GM13977 (cell line): ENCODE measurements at regions not wholly inside any gene's neighbourhood (a gene's known extent, or its start where the extent isn't known, plus 50 kb on each side); places are given as distances from the start of the nearest gene placed in this dataset.
"Not testable (repeated sequence)": the region's sequence is repeated elsewhere in the genome, so short reads cannot be mapped to it uniquely, and the experiment has no call there.

Source experiments
- DNase-seq: peaks from one replicate; pipeline ENCODE4 v3.0.0; 2012; ENCODE audit warnings: low spot score
- in situ Hi-C: fragments of 300-500 bp; cut with MboI; formaldehyde crosslinking; loops from one replicate; pipeline ENCODE4 v1.12.0; 2022; ENCODE audit warnings: low sequenced_read_pairs, low pct_unique_long_range_greater_than_20kb, mixed read lengths, inconsistent platforms; ENCODE audit not compliant: unreplicated experiment
- TF ChIP-seq, protein P1 (sequence below): IDR thresholded peaks from 2 replicates; pipeline ENCODE4 v1.5.1; 2012; ENCODE audit warnings: mild to moderate bottlenecking, control low read depth; ENCODE audit not compliant: insufficient read depth; ENCODE audit errors: extremely low read depth, missing control alignments

DNA sequence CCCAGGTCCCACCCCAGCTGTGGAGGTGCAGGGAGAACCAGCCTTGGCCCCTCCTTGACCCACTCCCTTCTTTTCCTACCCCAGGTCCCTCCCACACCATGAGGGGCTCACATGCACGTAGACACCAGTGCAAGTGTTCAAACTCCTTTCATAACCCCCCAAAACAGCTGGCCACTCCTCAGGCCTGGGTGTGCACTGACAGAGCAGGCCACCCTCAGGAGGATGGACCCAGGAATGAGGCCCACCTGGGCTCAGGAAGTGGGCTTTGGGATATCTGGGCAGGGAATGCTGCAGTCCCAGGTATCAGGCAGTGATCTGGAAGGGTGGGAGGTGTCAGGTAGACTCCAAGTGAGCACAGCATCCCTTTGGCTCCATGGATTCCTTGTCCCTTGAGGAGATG lies 723.8 kb downstream of the MATN1 start:
- DNase-seq, result no peak
- in situ Hi-C loops, result no loop called here
- TF ChIP-seq, protein P1, sequence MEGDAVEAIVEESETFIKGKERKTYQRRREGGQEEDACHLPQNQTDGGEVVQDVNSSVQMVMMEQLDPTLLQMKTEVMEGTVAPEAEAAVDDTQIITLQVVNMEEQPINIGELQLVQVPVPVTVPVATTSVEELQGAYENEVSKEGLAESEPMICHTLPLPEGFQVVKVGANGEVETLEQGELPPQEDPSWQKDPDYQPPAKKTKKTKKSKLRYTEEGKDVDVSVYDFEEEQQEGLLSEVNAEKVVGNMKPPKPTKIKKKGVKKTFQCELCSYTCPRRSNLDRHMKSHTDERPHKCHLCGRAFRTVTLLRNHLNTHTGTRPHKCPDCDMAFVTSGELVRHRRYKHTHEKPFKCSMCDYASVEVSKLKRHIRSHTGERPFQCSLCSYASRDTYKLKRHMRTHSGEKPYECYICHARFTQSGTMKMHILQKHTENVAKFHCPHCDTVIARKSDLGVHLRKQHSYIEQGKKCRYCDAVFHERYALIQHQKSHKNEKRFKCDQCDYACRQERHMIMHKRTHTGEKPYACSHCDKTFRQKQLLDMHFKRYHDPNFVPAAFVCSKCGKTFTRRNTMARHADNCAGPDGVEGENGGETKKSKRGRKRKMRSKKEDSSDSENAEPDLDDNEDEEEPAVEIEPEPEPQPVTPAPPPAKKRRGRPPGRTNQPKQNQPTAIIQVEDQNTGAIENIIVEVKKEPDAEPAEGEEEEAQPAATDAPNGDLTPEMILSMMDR, result no peak

DNA sequence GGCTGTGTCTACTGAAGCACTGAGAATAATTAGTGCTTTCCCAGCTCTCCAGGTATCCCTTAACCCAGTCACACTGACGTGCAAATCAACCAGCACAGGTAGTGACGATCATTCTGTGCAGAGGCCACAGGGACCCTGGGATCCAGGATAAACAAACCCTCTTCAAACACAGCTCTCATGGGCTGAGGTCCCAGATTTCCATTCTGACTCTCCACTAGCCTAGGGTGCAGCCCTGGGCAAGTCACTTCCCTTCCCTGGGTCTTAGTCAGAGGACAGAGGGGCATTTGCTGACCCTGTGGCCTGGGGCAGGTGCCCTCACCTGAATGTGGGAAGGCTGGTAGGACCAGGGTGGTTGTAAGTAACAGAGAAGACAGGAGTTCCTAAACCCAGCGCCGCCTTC lies 724.7 kb downstream of the MATN1 start:
- no peak for DNase-seq
- TF ChIP-seq, protein P1, result no peak
- in situ Hi-C loops, result no loop called here

DNA sequence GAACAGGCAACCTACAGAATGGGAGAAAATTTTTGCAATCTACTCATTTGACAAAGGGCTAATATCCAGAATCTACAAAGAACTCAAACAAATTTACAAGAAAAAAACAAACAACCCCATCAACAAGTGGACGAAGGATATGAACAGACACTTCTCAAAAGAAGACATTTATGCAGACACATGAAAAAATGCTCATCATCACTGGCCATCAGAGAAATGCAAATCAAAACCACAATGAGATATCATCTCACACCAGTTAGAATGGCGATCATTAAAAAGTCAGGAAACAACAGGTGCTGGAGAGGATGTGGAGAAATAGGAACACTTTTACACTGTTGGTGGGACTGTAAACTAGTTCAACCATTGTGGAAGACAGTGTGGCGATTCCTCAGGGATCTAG lies 725.6 kb downstream of the MATN1 start:
- in situ Hi-C loops, DNase-seq: not testable (repeated sequence)

DNA sequence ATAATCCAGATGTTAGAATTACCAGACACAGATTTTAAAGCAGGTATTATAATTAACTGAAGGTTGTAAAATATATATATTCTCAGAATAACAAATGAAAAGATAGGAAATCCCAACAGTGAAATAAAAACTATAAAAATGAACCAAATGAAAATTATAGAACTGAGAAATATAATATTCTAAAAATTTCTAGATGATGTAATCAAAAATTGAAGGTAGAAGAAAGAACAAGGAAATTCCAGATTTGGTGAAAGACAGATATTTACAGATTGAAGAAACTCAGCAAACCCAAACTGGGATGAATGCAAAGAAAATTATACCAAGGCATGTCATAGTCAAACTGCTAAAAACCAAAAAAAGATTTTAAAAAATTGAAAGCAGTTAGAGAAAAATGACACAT lies 729.4 kb downstream of the MATN1 start:
- no peak for DNase-seq
- TF ChIP-seq, protein P1, result no peak
- in situ Hi-C loops, result no loop called here

DNA sequence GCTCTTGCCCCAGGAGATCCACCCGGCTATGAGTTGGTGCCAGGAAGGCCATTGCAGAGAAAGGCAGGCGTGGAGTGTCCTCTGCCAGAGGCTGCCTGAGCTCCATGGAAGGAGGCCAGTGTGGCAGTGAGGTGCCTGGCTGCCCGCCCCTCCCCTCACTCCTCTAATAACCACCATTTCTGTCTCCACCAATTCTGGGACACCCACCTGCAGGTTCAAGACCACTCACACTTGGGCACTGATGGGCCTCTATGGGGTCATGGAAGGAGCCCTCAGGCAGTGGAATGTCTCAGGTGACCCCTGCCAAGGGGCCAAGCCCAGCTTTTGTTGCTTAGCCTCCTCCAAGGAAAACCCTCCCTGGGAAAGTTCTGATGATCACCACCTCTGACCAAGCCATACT lies 731.6 kb downstream of the MATN1 start:
- no peak for DNase-seq
- TF ChIP-seq, protein P1, result no peak
- in situ Hi-C loops, result no loop called here

DNA sequence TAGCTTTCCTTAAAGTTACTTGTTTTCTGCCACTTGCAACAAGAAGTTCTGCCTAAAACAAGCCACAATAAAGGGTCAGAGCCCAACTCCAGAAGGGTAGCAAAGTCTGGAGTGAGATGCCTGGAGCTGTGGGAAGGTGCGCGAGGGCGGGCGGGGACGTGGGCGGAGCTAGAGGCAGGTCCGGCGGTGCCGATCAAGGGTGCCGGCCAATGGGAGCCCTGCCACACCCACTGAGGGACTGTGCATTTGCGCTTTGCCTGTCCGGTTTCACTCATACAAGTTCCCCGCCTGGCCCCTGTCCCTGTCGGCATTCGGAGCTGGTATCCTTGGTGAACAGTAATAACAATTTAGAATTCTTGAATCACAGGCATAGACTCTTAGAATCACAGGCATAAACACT lies 732.4 kb downstream of the MATN1 start:
- no peak for DNase-seq
- TF ChIP-seq, protein P1, result no peak
- in situ Hi-C loops, result no loop called here

DNA sequence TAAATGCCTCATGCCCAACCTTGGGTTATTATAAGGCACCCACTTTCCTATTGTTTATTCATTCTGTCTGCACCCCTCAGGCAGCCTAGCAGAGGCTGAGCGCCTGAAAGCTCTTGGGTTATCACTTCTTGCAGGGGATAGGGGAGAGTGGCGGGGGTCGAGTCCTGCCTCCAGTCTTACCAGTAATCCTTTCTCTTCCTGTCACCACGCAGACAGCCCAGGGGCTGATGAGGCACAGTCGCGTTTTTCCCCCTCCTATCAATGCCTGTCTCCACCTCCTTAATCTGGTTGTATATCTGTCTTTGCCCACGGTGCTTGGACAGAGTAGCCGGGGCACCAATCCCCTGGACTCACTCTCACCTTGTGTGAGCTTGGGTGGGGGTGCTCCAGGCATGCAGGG lies 733.1 kb downstream of the MATN1 start:
- TF ChIP-seq, protein P1, result no peak
- DNase-seq, result no peak
- in situ Hi-C loops, result no loop called here
